ENCODE measurements at regions not wholly inside any gene's neighbourhood (a gene's known extent, or its start where the extent isn't known, plus 50 kb on each side); places are given as distances from the start of the nearest gene placed in this dataset.

DNA sequence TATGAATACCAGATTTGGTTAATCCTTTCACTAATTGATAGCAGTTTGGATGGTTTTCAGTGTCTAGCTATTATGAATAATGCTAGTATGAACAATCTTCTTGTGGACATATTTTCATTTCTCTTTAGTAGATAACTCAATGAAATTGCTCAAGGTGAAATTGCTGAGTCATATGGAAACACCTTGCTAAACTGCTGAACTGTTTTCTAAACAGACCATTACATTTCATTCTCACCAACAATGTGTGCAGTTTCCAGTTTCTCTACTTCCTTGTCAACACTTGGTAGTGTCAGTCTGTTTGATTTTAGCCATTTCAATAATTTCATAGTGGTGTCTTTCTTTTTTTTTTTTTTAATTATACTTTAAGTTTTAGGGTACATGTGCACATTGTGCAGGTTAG, 250.0 kb downstream of the HRH4 start:
- intact Hi-C loops (cut with DNase I): no loop called here
- no peak for DNase-seq (ENCODE audit: low spot score)

DNA sequence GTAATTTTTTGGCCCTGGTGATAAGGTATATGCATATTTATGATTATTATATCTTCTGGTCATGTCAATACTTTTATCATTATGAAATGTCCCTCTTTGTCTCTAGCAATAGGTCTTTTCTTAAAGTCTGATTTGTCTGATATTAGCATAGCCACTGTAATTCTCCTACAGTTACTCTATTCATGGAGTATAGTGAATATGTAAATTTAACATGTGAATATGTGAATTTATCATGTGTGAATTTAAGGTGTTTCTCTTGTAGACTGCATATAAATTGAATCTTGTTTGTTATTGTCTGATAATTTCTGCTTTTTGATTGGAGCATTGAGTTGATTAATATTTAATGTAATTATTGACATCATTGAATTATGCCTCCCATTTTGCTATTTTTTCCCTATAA, 259.4 kb downstream of the HRH4 start:
- intact Hi-C loops (cut with DNase I): loop anchor here in 1 of 2 donors (10.0 kb wide), 1 partner anchor 235 kb away; no protein-coding TSS in a partner anchor
- DNase-seq (ENCODE audit: low spot score): no peak

- DNase-seq (ENCODE audit: low spot score): no peak
- intact Hi-C loops (cut with DNase I): loop anchor here in 1 of 2 donors (10.0 kb wide), 1 partner anchor 237 kb away; no protein-coding TSS in a partner anchor
These were observed 261.0 kb downstream of the HRH4 start for GRCh38 chr18:24721388-24721787.

DNA sequence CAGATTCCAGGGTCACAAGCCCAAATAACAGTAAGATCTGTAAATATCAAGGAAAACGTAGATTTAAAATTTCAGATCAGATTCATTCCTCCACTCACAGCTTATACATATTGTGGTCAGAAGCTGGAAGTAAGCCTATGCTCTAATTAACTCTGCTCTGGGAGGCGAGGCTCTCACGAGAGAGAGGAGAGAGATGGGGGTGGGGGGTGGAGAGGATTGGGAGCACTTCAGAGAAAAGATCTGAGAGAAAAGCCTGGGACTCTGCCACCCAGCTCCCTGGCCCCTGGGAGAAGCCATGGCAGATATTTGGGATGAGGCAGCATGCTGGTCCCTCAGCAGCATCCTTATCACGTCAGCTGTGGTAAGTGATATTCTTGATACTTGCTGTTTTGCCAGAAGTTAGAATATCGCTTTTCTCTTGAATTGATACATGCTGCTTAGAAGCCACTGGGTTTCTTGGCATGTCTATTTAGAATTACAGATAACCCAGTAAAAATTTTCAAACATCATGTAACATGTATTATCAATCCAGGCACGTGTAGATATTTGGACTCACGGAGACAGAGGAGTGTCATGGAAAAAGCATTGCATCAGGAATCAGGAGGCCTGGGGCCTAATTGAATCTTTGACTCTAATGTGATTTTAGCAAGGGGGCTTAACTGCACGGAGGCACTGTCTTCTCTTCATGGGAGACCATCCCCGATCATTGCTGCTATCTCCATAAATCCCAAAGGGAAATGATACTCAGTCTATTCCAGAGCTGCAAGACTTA, 265.4 kb downstream of the HRH4 start:
- no peak for DNase-seq (ENCODE audit: low spot score)
- intact Hi-C loops (cut with DNase I): loop anchor here in 1 of 2 donors (5.0 to 10.0 kb wide), 2 partner anchors 129 to 241 kb away; no protein-coding TSS in a partner anchor

- DNase-seq (ENCODE audit: low spot score): peak; percentile 86
- intact Hi-C loops (cut with DNase I): loop anchor here in 1 of 2 donors (5.0 to 10.0 kb wide), 2 partner anchors 130 to 242 kb away; no protein-coding TSS in a partner anchor
These were observed 266.5 kb downstream of the HRH4 start for GRCh38 chr18:24726727-24727492.

GRCh38 chr18:24727685-24728084, 267.2 kb downstream of the HRH4 start:
- intact Hi-C loops (cut with DNase I): loop anchor here in 1 of 2 donors (5.0 to 10.0 kb wide), 2 partner anchors 130 to 243 kb away; no protein-coding TSS in a partner anchor
- no peak for DNase-seq (ENCODE audit: low spot score)

GRCh38 chr18:24731158-24731557, 270.7 kb downstream of the HRH4 start:
- intact Hi-C loops (cut with DNase I): no loop called here
- DNase-seq (ENCODE audit: low spot score): no peak

GRCh38 chr18:24731981-24732380, 271.5 kb downstream of the HRH4 start:
- intact Hi-C loops (cut with DNase I): no loop called here
- DNase-seq (ENCODE audit: low spot score): no peak

DNA sequence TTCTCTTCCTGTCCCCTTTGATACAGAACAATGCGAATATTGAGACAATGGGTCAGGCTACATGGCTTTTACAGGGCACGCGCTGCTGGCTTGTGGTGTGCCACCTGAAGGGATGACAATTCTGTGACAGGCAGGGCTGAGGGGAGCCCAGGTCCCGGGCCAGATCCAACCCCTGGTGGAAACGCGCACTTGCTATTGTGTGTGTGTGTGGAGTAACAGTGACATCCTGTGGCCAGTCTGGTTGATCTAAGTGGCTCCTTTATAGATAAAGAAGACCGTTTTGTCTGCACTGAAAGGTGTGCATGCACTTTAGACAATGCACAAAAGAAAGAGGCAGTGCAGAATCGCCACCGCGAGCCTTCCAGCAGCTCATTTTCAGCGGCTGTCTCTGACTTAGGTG, 273.6 kb downstream of the HRH4 start:
- DNase-seq (ENCODE audit: low spot score): no peak
- intact Hi-C loops (cut with DNase I): no loop called here

DNA sequence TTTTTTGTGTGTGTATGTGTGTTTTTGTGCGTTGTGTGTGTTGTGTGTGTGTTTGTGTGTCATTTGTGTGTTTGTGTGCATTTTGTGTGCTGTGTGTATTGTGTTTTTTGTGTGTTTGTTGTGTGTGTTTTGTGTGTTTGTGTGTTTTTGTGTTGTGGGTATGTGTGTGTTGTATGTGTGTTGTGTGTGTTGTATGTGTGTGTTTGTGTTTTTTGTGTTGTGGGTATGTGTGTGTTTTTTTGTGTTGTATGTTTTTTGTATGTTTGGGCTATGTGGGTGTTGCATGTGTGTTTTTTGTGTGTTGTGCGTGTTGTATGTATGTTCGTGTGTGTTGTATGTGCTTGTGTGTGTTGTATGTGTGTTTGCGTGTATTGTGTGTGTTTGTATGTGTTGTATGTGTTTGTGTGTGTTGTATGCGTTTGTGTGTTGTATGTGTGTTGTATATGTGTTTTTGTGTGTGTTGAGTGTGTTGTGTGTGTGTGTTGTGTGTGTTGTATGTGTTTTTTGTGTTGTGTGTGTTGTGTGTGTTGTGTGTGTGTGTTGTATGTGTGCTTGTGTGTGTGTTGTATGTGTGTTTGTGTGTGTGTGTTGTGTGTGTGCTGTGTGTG, 275.3 kb downstream of the HRH4 start:
- intact Hi-C loops (cut with DNase I): no loop called here
- DNase-seq (ENCODE audit: low spot score): no peak

DNA sequence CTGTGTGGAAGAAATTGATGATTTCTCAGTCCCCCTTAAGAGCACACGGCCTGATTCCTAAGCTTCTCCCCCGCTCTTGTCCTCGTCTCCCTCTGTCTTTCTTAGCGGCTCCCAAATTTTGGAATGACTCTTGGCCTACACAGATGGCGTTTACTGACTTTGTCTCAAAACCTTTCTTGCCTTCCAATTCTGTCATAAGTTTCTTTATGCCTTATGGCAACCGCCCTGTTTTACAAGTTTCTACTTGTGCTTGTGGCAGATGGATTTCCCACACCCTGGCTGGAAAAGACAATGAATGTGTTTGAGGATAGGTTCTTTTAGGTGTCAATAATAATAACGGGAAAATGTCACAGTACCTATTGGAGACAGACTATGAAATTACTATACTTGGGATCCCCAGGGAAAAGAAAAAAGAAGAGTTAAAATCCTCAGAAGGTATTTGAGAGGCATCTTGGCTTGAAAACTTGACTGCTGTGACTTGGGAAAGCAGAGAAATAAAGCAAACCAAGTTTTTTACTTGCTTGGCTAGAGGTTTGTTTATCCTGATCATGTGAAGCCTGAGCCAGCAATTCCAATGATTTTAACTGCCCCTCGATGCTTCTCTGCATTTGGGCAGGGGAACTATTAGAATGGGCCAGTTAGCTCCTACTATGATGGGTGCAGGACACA, 276.4 kb downstream of the HRH4 start:
- intact Hi-C loops (cut with DNase I): no loop called here
- no peak for DNase-seq (ENCODE audit: low spot score)

DNA sequence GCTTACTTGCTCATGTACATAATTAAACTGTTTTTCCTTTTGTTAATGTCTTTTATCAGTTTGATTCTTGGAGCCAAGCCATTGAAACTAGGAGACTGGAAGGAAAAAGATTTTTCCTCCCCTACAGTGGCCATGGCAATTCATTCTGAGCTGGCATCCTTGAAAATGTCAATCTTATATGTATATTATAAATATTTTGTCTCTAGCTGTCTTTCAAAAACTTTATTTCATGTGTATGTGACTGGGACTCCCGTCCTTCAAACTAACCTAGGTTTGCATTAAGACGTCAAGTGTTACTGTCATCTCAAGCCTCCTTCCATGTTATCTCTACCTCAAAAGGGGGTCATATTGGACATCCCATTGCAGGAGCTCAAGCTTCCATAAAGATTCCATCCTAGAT, 280.4 kb downstream of the HRH4 start:
- DNase-seq (ENCODE audit: low spot score): no peak
- intact Hi-C loops (cut with DNase I): no loop called here

- no peak for DNase-seq (ENCODE audit: low spot score)
- intact Hi-C loops (cut with DNase I): no loop called here
These were observed 280.9 kb downstream of the HRH4 start for GRCh38 chr18:24741321-24741720.

DNA sequence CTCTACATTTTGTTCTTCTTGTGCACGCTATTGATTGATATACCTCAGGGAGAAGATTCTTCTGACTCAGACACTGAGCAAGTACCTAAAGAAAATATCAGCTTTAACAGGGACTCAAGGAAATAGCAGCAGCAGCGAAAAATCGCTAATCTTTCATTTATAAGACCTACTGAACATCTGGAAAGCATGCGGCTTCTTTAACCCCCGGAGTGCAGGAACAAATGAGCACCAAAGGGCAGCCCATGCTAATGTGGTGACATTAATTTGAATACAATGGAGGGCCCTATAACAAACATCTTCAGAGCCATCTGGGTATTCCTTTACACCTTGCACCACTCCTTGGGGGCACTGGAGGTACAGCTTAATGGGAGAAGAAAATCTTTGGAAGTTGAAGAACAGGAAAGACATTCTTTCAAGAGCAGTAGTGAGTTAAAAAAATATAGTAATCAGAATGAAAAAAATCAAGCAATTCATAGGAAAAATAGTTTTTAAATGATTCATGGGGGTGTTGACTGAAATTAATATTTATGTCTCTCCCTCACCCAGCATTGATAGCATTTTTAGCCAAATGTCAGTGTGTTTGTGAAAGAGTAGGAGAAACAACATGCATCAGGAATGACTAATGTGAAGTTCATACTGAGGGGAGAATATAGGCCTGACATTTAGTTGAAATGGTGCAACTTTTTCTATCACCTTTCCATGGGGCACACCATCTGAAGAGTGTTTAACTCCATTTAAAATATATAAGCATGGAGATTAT, 281.7 kb downstream of the HRH4 start:
- intact Hi-C loops (cut with DNase I): no loop called here
- DNase-seq (ENCODE audit: low spot score): no peak

DNA sequence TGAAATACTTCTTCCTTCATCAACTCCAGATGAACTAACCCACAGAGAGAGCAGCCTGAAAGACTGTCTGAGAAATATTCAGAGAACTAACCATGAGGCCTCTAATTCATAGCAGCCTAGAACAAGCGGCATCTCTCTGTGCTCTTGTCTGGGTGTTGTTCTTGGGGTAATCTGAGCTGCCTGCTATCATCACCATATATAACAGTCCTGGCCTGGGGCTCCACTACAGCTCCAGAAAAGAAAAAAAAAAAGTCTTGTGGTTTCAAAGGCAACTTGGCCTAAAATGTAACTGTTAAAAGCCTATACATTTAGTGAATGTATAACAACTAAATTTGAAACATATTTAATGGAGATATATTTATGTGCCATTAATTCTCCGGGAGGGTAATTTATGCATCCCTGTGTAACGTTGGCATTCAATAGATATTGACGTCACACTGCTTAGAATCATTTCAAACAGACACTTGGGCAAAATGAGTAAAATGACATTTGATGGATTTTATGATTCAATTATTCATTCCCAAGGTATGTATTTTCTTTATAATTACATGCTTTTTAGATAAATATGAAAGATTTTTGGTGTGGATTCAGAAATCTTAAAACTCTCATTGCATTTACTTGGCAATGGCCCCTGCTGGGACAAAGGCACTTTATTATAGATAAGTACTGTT, 294.3 kb downstream of the HRH4 start:
- intact Hi-C loops (cut with DNase I): no loop called here
- no peak for DNase-seq (ENCODE audit: low spot score)

DNA sequence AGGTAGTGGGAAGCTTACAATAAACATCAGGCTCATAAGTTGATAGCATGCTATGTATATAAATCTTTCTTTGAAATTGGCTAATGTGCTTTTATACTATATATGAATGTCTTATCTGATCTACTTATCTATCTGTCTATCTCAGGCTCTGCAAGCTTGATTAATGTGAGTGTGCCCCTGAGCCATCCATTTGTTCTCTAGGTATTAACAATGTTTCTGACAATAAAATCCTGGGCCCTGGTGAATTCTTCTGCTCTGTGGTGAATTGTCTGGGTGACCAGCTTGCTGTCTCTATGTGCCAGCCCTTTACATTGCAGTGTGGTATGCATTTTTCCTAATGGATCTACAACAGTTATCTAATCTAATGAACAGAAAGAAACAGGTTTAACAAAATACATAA, 295.9 kb downstream of the HRH4 start:
- intact Hi-C loops (cut with DNase I): no loop called here
- DNase-seq (ENCODE audit: low spot score): no peak

GRCh38 chr18:24757134-24757533, 296.7 kb downstream of the HRH4 start:
- no peak for DNase-seq (ENCODE audit: low spot score)
- intact Hi-C loops (cut with DNase I): no loop called here

- intact Hi-C loops (cut with DNase I): no loop called here
These were observed 301.3 kb downstream of the HRH4 start for GRCh38 chr18:24761765-24762164.

More at GRCh38 chr18:24761765-24762164, 301.3 kb downstream of the HRH4 start:
- DNase-seq (ENCODE audit: low spot score): no peak

All from posterior vena cava (tissue), 2 donors.